A673 (cell line): ENCODE measurements at regions not wholly inside any gene's neighbourhood (a gene's known extent, or its start where the extent isn't known, plus 50 kb on each side); places are given as distances from the start of the nearest gene placed in this dataset.

Source experiments
- BruUV-seq: library from RNA; stranded (reverse); fragments of 400-500 nt; replicated peaks from 2 replicates; lab custom pipeline; 2021; lab: Mats Ljungman, UMichigan
- CTCF ChIA-PET: fragments of 300-600 bp; sonication (Branson Sonifier 250); formaldehyde crosslinking; loops from one replicate; lab custom pipeline; 2022; ENCODE audit warnings: antibody characterized with exemption; lab: Charles Lee
- POLR2A ChIA-PET: fragments of 300-600 bp; sonication (Branson Sonifier 250); formaldehyde crosslinking; loops from one replicate; lab custom pipeline; 2022; ENCODE audit warnings: antibody characterized with exemption; ENCODE audit not compliant: low non-redundant PET; lab: Charles Lee
- DNase-seq: peaks from one replicate; pipeline ENCODE4 v3.0.0-alpha.2; 2015; ENCODE audit warnings: low spot score
- H3K27ac ChIP-seq: fragments of 200-600 bp; sonication (generic); 2 replicates; pipeline ENCODE4 v1.5.1; 2016; ENCODE audit warnings: mixed run types, low read depth, mild to moderate bottlenecking, mixed read lengths, antibody characterized with exemption, low read length; ENCODE audit not compliant: poor library complexity, severe bottlenecking
- H3K27me3 ChIP-seq: fragments of 200-600 bp; sonication (generic); replicated peaks from 2 replicates; pipeline ENCODE4 v1.6.1; 2017; ENCODE audit warnings: mixed run types, low read depth, mild to moderate bottlenecking, mixed read lengths, antibody characterized with exemption, low read length; ENCODE audit not compliant: insufficient read depth, poor library complexity
- H3K36me3 ChIP-seq: fragments of 200-600 bp; sonication (generic); 2 replicates; pipeline ENCODE4 v1.6.1; 2016; ENCODE audit warnings: mixed run types, mild to moderate bottlenecking, mixed read lengths, antibody characterized with exemption, low read length; ENCODE audit not compliant: insufficient read depth, poor library complexity, severe bottlenecking
- H3K4me1 ChIP-seq: fragments of 200-600 bp; sonication (generic); 2 replicates; pipeline ENCODE4 v1.6.1; 2017; ENCODE audit warnings: mixed run types, mild to moderate bottlenecking, mixed read lengths, antibody characterized with exemption, low read length; ENCODE audit not compliant: insufficient read depth, poor library complexity, severe bottlenecking
- H3K4me3 ChIP-seq: fragments of 200-600 bp; sonication (generic); 2 replicates; pipeline ENCODE4 v1.5.1; 2016; ENCODE audit warnings: low read depth, mixed run types, mild to moderate bottlenecking, mixed read lengths, low read length; ENCODE audit not compliant: poor library complexity, severe bottlenecking
- H3K9me3 ChIP-seq: fragments of 200-600 bp; sonication (generic); 2 replicates; pipeline ENCODE4 v1.6.1; 2016; ENCODE audit warnings: mixed run types, low read depth, mild to moderate bottlenecking, mixed read lengths, antibody characterized with exemption, low read length; ENCODE audit not compliant: poor library complexity, severe bottlenecking
- CTCF ChIP-seq: fragments of 300-800, 200-600 bp; sonication (generic); conservative IDR thresholded peaks from 2 replicates; pipeline ENCODE4 v1.5.1; 2017; ENCODE audit warnings: low read depth, mild to moderate bottlenecking, antibody characterized with exemption, low read length, moderate library complexity, mixed read lengths
- EZH2 ChIP-seq: fragments of 200-600 bp; sonication (generic); IDR thresholded peaks from 2 replicates; pipeline ENCODE4 v1.6.1; 2017; ENCODE audit warnings: borderline replicate concordance, low read depth, mild to moderate bottlenecking, mixed read lengths, antibody characterized with exemption, low read length; ENCODE audit not compliant: poor library complexity, severe bottlenecking
- intact Hi-C: fragments of 100-400 bp; cut with micrococcal nuclease; formaldehyde crosslinking; loops from one replicate; pipeline ENCODE4 v1.10.0; 2022; ENCODE audit not compliant: unreplicated experiment

- Histone ChIP-seq H3K9me3 (no peaks in the 10 kb centered on the region), H3K4me1 (peaks cover 9% of the 10 kb centered on the region), H3K27ac (no peak overlapping the region), H3K4me3 (no peak overlapping the region), H3K27me3 (peaks cover 2% of the 10 kb centered on the region), H3K36me3 (no peaks in the 10 kb centered on the region)
- DNase-seq: no peak
- ChIA-PET CTCF (no interaction called here), POLR2A (interaction anchor here (0.6 kb wide), 1 partner anchor 77 kb away, joined by 8 read pairs; no protein-coding TSS in a partner anchor)
- intact Hi-C loops: no loop called here
- no TSS peak for BruUV-seq
- TF ChIP-seq CTCF: no peak
- TF ChIP-seq EZH2: no peak
Measured at GRCh38 chr21:35927262-35927661, 133.1 kb downstream of the SETD4 start.

GRCh38 chr21:35926003-35926740, 134.2 kb downstream of the SETD4 start:
- no peaks in the 10 kb centered on the region for H3K9me3 ChIP-seq
- no peaks in the 10 kb centered on the region for H3K36me3 ChIP-seq
- TF ChIP-seq CTCF: no peak
- TF ChIP-seq EZH2: no peak
- intact Hi-C loops: no loop called here
- no TSS peak for BruUV-seq
- no peak overlapping the region for H3K27ac ChIP-seq
- no peak for DNase-seq
- no peak overlapping the region for H3K4me3 ChIP-seq
- POLR2A ChIA-PET: no interaction called here
- CTCF ChIA-PET: interaction anchor here (1.1 kb wide), 1 partner anchor 14 kb away, joined by 3 read pairs; no protein-coding TSS in a partner anchor
- peaks cover 3% of the 10 kb centered on the region for H3K27me3 ChIP-seq
- peaks cover 3% of the 10 kb centered on the region for H3K4me1 ChIP-seq

- DNase-seq: peak; percentile 37
- peaks cover 3% of the 10 kb centered on the region for H3K27me3 ChIP-seq
- H3K27ac ChIP-seq: no peak overlapping the region
- no peaks in the 10 kb centered on the region for H3K9me3 ChIP-seq
- H3K36me3 ChIP-seq: no peaks in the 10 kb centered on the region
- H3K4me1 ChIP-seq: peaks cover 3% of the 10 kb centered on the region
- no peak overlapping the region for H3K4me3 ChIP-seq
- POLR2A ChIA-PET: no interaction called here
- BruUV-seq: no TSS peak
- intact Hi-C loops: no loop called here
- TF ChIP-seq EZH2 (no peak), CTCF (no peak)
- CTCF ChIA-PET: interaction anchor here (1.1 kb wide), 1 partner anchor 15 kb away, joined by 3 read pairs; no protein-coding TSS in a partner anchor
Measured at GRCh38 chr21:35925497-35925896, 134.8 kb downstream of the SETD4 start.
